GM23338 (cell line): ENCODE measurements at regions not wholly inside any gene's neighbourhood (a gene's known extent, or its start where the extent isn't known, plus 50 kb on each side); places are given as distances from the start of the nearest gene placed in this dataset.

Experiments used
- CREB1 ChIP-seq: fragments of 250-450 bp; sonication (Bioruptor Pico); IDR thresholded peaks from 2 replicates; pipeline ENCODE4 v1.5.0; 2020; ENCODE audit warnings: low read depth, mild to moderate bottlenecking, moderate library complexity
- CTCF ChIP-seq, 2 experiments: fragments of 200-600 bp in 1 of 2; sonication (generic) in 1 of 2; conservative IDR thresholded peaks; 2 replicates each; pipeline versions ENCODE4 v1.5.1 to v1.6.1; 2016 to 2017; ENCODE audit warnings: antibody characterized with exemption in 2 of 2, low read depth in 2 of 2, mild to moderate bottlenecking in 2 of 2, moderate library complexity in 1 of 2
- EZH2 ChIP-seq: fragments of 200-600 bp; sonication (generic); IDR thresholded peaks from one replicate; pipeline ENCODE4 v1.8.0; 2017; ENCODE audit warnings: antibody characterized with exemption, mild to moderate bottlenecking, low read depth; ENCODE audit not compliant: unreplicated experiment
- JUNB ChIP-seq: IDR thresholded peaks from one replicate; pipeline ENCODE4 v1.6.1; 2016; ENCODE audit warnings: antibody characterized with exemption; ENCODE audit not compliant: unreplicated experiment
- POLR2AphosphoS5 ChIP-seq: IDR thresholded peaks from 2 replicates; pipeline ENCODE4 v1.6.1; 2016; ENCODE audit warnings: antibody characterized with exemption, low read depth
- REST ChIP-seq: IDR thresholded peaks from one replicate; pipeline ENCODE4 v1.6.1; 2018; ENCODE audit warnings: antibody characterized with exemption; ENCODE audit not compliant: unreplicated experiment
- ZNF114 ChIP-seq: fragments of 250-450 bp; sonication (Bioruptor Pico); IDR thresholded peaks from 2 replicates; pipeline ENCODE4 v1.5.0; 2020; ENCODE audit warnings: mild to moderate bottlenecking, moderate library complexity
- TF ChIP-seq, protein P1 (sequence below): fragments of 250-450 bp; sonication (Bioruptor Pico); IDR thresholded peaks from 2 replicates; pipeline ENCODE4 v1.5.0; 2020; ENCODE audit warnings: mild to moderate bottlenecking, moderate library complexity

DNA sequence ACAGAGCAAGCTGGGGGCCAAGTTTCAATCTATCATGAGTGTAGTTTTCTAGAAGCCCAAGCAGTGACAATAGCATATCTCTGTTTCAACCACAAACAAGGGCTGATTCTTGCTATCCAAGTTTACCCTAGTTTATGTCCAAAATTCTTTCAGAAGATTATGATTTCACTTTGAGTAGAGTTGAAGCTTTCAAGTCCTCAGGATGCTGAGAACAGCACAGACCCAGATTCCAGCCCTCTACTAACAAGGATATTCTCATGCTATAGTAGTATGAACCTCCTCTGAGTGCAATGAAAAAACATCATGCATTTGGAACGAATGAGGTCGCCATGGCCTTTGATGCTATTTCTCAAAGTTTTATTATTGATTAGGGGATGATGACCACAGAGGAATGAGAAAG is 344.1 kb upstream of the NPVF start:
- TF ChIP-seq POLR2AphosphoS5 (no peak), CTCF (conservative IDR thresholded peaks at IDR 0.05; ENCODE audit: low read depth in 2 of 2) (no peak), EZH2 (no peak), JUNB (no peak), ZNF114 (no peak), REST (no peak), CREB1 (CRISPR knock-in tag) (no peak)
- TF ChIP-seq, protein P1, sequence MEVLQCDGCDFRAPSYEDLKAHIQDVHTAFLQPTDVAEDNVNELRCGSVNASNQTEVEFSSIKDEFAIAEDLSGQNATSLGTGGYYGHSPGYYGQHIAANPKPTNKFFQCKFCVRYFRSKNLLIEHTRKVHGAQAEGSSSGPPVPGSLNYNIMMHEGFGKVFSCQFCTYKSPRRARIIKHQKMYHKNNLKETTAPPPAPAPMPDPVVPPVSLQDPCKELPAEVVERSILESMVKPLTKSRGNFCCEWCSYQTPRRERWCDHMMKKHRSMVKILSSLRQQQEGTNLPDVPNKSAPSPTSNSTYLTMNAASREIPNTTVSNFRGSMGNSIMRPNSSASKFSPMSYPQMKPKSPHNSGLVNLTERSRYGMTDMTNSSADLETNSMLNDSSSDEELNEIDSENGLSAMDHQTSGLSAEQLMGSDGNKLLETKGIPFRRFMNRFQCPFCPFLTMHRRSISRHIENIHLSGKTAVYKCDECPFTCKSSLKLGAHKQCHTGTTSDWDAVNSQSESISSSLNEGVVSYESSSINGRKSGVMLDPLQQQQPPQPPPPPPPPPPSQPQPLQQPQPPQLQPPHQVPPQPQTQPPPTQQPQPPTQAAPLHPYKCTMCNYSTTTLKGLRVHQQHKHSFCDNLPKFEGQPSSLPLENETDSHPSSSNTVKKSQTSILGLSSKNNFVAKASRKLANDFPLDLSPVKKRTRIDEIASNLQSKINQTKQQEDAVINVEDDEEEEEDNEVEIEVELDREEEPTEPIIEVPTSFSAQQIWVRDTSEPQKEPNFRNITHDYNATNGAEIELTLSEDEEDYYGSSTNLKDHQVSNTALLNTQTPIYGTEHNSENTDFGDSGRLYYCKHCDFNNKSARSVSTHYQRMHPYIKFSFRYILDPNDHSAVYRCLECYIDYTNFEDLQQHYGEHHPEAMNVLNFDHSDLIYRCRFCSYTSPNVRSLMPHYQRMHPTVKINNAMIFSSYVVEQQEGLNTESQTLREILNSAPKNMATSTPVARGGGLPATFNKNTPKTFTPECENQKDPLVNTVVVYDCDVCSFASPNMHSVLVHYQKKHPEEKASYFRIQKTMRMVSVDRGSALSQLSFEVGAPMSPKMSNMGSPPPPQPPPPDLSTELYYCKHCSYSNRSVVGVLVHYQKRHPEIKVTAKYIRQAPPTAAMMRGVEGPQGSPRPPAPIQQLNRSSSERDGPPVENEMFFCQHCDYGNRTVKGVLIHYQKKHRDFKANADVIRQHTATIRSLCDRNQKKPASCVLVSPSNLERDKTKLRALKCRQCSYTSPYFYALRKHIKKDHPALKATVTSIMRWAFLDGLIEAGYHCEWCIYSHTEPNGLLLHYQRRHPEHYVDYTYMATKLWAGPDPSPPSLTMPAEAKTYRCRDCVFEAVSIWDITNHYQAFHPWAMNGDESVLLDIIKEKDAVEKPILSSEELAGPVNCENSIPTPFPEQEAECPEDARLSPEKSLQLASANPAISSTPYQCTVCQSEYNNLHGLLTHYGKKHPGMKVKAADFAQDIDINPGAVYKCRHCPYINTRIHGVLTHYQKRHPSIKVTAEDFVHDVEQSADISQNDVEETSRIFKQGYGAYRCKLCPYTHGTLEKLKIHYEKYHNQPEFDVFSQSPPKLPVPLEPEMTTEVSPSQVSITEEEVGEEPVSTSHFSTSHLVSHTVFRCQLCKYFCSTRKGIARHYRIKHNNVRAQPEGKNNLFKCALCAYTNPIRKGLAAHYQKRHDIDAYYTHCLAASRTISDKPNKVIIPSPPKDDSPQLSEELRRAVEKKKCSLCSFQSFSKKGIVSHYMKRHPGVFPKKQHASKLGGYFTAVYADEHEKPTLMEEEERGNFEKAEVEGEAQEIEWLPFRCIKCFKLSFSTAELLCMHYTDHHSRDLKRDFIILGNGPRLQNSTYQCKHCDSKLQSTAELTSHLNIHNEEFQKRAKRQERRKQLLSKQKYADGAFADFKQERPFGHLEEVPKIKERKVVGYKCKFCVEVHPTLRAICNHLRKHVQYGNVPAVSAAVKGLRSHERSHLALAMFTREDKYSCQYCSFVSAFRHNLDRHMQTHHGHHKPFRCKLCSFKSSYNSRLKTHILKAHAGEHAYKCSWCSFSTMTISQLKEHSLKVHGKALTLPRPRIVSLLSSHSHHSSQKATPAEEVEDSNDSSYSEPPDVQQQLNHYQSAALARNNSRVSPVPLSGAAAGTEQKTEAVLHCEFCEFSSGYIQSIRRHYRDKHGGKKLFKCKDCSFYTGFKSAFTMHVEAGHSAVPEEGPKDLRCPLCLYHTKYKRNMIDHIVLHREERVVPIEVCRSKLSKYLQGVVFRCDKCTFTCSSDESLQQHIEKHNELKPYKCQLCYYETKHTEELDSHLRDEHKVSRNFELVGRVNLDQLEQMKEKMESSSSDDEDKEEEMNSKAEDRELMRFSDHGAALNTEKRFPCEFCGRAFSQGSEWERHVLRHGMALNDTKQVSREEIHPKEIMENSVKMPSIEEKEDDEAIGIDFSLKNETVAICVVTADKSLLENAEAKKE = no peak
